ENCODE measurements at regions not wholly inside any gene's neighbourhood (a gene's known extent, or its start where the extent isn't known, plus 50 kb on each side); places are given as distances from the start of the nearest gene placed in this dataset.

DNA sequence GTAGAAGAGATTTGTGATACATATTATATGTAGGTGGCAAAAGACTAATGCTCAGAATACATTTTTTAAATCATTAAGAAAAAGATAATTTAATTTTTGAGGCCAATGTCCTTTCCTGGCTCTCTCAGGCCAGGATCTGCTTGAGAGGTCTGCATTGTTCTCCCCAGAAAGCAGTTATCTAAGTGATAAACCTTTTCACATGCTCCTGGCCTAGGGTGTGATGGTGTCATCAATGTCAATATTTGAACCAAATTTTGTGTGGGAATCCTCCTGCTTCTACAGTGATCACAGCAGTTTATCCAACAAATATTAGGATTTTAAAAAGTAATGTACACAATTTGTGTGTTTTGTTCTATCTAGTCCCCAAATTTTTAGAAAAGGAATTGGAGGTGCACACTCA lies 166.6 kb downstream of the DIRAS2 start:
- POLR2A ChIA-PET, result no interaction called here
- H3K9ac ChIP-seq (ENCODE audit: low read length), result no peak overlapping the region
- intact Hi-C loops (cut with micrococcal nuclease), result no loop called here
- no peak overlapping the region for H3K4me3 ChIP-seq (replicated peaks in 1 of 2; ENCODE audit: low read depth in 1 of 2, low read length in 2 of 2)
- H3K27ac ChIP-seq (ENCODE audit: low read depth, low read length), result no peak overlapping the region
- H3K9me3 ChIP-seq (ENCODE audit: control insufficient read depth in 1 of 2, insufficient read depth in 1 of 2, low read depth in 1 of 2, low read length in 2 of 2), result no peaks in the 10 kb centered on the region
- CTCF ChIA-PET, result no interaction called here
- no peaks in the 10 kb centered on the region for H3K36me3 ChIP-seq (ENCODE audit: control insufficient read depth in 1 of 2, insufficient read depth in 2 of 2, low read length in 2 of 2)
- DNase-seq (ENCODE audit: low read depth, low spot score), result no peak
- peaks cover 4% of the 10 kb centered on the region; the same call in 1 of the 2 replicates for H3K27me3 ChIP-seq (ENCODE audit: insufficient read depth, low read length)
- TF ChIP-seq ATF3 (IDR thresholded peaks at IDR 0.05) (no peak), ZNF274 (IDR thresholded peaks at IDR 0.05; ENCODE audit: low read depth, low read length) (no peak), POLR2A (IDR thresholded peaks at IDR 0.05; ENCODE audit: borderline replicate concordance, extremely low read depth, insufficient read depth, insufficient read length) (no peak), JUND (IDR thresholded peaks at IDR 0.05) (no peak), EZH2 (IDR thresholded peaks at IDR 0.05) (no peak), YY1 (IDR thresholded peaks at IDR 0.05; ENCODE audit: extremely low read depth, insufficient replicate concordance, low read depth, low read length) (no peak), ZFX (IDR thresholded peaks at IDR 0.05) (no peak), RAD21 (IDR thresholded peaks at IDR 0.05; ENCODE audit: low read depth) (no peak)
- TF ChIP-seq, protein P1, sequence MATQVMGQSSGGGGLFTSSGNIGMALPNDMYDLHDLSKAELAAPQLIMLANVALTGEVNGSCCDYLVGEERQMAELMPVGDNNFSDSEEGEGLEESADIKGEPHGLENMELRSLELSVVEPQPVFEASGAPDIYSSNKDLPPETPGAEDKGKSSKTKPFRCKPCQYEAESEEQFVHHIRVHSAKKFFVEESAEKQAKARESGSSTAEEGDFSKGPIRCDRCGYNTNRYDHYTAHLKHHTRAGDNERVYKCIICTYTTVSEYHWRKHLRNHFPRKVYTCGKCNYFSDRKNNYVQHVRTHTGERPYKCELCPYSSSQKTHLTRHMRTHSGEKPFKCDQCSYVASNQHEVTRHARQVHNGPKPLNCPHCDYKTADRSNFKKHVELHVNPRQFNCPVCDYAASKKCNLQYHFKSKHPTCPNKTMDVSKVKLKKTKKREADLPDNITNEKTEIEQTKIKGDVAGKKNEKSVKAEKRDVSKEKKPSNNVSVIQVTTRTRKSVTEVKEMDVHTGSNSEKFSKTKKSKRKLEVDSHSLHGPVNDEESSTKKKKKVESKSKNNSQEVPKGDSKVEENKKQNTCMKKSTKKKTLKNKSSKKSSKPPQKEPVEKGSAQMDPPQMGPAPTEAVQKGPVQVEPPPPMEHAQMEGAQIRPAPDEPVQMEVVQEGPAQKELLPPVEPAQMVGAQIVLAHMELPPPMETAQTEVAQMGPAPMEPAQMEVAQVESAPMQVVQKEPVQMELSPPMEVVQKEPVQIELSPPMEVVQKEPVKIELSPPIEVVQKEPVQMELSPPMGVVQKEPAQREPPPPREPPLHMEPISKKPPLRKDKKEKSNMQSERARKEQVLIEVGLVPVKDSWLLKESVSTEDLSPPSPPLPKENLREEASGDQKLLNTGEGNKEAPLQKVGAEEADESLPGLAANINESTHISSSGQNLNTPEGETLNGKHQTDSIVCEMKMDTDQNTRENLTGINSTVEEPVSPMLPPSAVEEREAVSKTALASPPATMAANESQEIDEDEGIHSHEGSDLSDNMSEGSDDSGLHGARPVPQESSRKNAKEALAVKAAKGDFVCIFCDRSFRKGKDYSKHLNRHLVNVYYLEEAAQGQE (IDR thresholded peaks at IDR 0.05; ENCODE audit: low read depth), result no peak
- TF ChIP-seq, protein P2, sequence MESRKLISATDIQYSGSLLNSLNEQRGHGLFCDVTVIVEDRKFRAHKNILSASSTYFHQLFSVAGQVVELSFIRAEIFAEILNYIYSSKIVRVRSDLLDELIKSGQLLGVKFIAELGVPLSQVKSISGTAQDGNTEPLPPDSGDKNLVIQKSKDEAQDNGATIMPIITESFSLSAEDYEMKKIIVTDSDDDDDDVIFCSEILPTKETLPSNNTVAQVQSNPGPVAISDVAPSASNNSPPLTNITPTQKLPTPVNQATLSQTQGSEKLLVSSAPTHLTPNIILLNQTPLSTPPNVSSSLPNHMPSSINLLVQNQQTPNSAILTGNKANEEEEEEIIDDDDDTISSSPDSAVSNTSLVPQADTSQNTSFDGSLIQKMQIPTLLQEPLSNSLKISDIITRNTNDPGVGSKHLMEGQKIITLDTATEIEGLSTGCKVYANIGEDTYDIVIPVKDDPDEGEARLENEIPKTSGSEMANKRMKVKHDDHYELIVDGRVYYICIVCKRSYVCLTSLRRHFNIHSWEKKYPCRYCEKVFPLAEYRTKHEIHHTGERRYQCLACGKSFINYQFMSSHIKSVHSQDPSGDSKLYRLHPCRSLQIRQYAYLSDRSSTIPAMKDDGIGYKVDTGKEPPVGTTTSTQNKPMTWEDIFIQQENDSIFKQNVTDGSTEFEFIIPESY (IDR thresholded peaks at IDR 0.05; ENCODE audit: extremely low read depth, insufficient replicate concordance, low read length), result no peak
- RAD21 ChIA-PET (ENCODE audit: low non-redundant PET in 1 of 2, low total read pairs in 2 of 2, uncharacterized antibody in 2 of 2, unreplicated experiment in 2 of 2), result no interaction called here
- no peaks in the 10 kb centered on the region for H3K79me2 ChIP-seq (ENCODE audit: insufficient read depth, low read length)
- H4K20me1 ChIP-seq (ENCODE audit: insufficient read depth), result no peaks in the 10 kb centered on the region; the same call in 1 of the 2 replicates
- no TSS peak for BruUV-seq (replicated peaks)
- ATAC-seq, result no peak
- H3K4me2 ChIP-seq (ENCODE audit: low read length), result no peak overlapping the region
- H3K4me1 ChIP-seq (ENCODE audit: control insufficient read depth in 1 of 2, insufficient read depth in 2 of 2, low read length in 2 of 2), result no peaks in the 10 kb centered on the region
- H3K9me2 ChIP-seq (ENCODE audit: insufficient read depth), result no peaks in the 10 kb centered on the region
- no peak overlapping the region for H2AFZ ChIP-seq (ENCODE audit: low read depth, low read length, poor library complexity, severe bottlenecking)
